GM21447 (cell line): ENCODE measurements at regions not wholly inside any gene's neighbourhood (a gene's known extent, or its start where the extent isn't known, plus 50 kb on each side); places are given as distances from the start of the nearest gene placed in this dataset.
A peak's percentile ranks its signal among the peaks of the same experiment; 100 is the strongest.
"Not testable (repeated sequence)": the region's sequence is repeated elsewhere in the genome, so short reads cannot be mapped to it uniquely, and the experiment has no call there.

ENCODE experiments used
- ATAC-seq: cut with Tn5 transposase; IDR thresholded peaks from one replicate; pipeline ENCODE4 v1.9.1; 2021; ENCODE audit not compliant: unreplicated experiment

- no peak for ATAC-seq
Measured at GRCh38 chr18:34461266-34461665, 236.6 kb upstream of the NOL4 start.

GRCh38 chr18:34467058-34467457, 242.3 kb upstream of the NOL4 start:
- ATAC-seq = peak; percentile 55

GRCh38 chr18:34480162-34480700, 229.9 kb upstream of the DTNA start:
- no peak for ATAC-seq

- no peak for ATAC-seq
Measured at GRCh38 chr18:34482204-34482603, 227.9 kb upstream of the DTNA start.

GRCh38 chr18:34483198-34483597, 226.9 kb upstream of the DTNA start:
- no peak for ATAC-seq

- ATAC-seq = no peak
Measured at GRCh38 chr18:34491719-34492118, 218.4 kb upstream of the DTNA start.

GRCh38 chr18:34492652-34493051, 217.4 kb upstream of the DTNA start:
- no peak for ATAC-seq

- peak; percentile 77 for ATAC-seq
Measured at GRCh38 chr18:34493099-34493544, 217.0 kb upstream of the DTNA start.

GRCh38 chr18:34493566-34494358, 216.3 kb upstream of the DTNA start:
- ATAC-seq = peak; percentile 53

- ATAC-seq = no peak
Measured at GRCh38 chr18:34494359-34494696, 215.8 kb upstream of the DTNA start.

- no peak for ATAC-seq
Measured at GRCh38 chr18:34495506-34495905, 214.6 kb upstream of the DTNA start.

GRCh38 chr18:34501553-34501952, 208.5 kb upstream of the DTNA start:
- no peak for ATAC-seq

- ATAC-seq = no peak
Measured at GRCh38 chr18:34506198-34506597, 203.9 kb upstream of the DTNA start.

GRCh38 chr18:34509163-34509562, 200.9 kb upstream of the DTNA start:
- no peak for ATAC-seq

- ATAC-seq = no peak
Measured at GRCh38 chr18:34509879-34510586, 200.1 kb upstream of the DTNA start.

GRCh38 chr18:34510926-34511325, 199.2 kb upstream of the DTNA start:
- ATAC-seq = no peak

- ATAC-seq = no peak
Measured at GRCh38 chr18:34511435-34511834, 198.7 kb upstream of the DTNA start.

GRCh38 chr18:34511879-34512278, 198.2 kb upstream of the DTNA start:
- ATAC-seq = no peak

GRCh38 chr18:34514238-34514637, 195.9 kb upstream of the DTNA start:
- no peak for ATAC-seq

- ATAC-seq = no peak
Measured at GRCh38 chr18:34514957-34515356, 195.1 kb upstream of the DTNA start.

GRCh38 chr18:34516355-34516754, 193.7 kb upstream of the DTNA start:
- not testable (repeated sequence) for ATAC-seq

GRCh38 chr18:34516996-34517395, 193.1 kb upstream of the DTNA start:
- ATAC-seq = not testable (repeated sequence)
